Lower leg skin (tissue), 4 donors: ENCODE measurements at regions not wholly inside any gene's neighbourhood (a gene's known extent, or its start where the extent isn't known, plus 50 kb on each side); places are given as distances from the start of the nearest gene placed in this dataset.
A peak's percentile ranks its signal among the peaks of the same experiment; 100 is the strongest.

Experiments
- DNase-seq, 2 donors: peaks; one replicate each; pipeline ENCODE4 v3.0.0-alpha.2; 2019; ENCODE audit warnings: low spot score in 2 of 2
- H3K4me3 ChIP-seq: fragments of 200-600 bp; sonication (generic); 2 replicates; pipeline ENCODE4 v1.5.1; 2017; ENCODE audit warnings: mild to moderate bottlenecking, low read depth; ENCODE audit not compliant: poor library complexity, severe bottlenecking
- CTCF ChIP-seq, 3 donors: fragments of 450-650 bp; IDR thresholded peaks; one replicate each; pipeline ENCODE4 v1.5.1; 2016; ENCODE audit warnings: antibody characterized with exemption in 3 of 3, mild to moderate bottlenecking in 3 of 3, moderate library complexity in 2 of 3
- POLR2A ChIP-seq, 2 donors: fragments of 450-650 bp; IDR thresholded peaks; one replicate each; pipeline ENCODE4 v1.6.1; 2016 to 2017; ENCODE audit warnings: antibody characterized with exemption in 2 of 2, mild to moderate bottlenecking in 1 of 2, moderate library complexity in 1 of 2
- WGBS, 2 donors: methylation state at CpG; one replicate each; pipeline ENCODE4 v1.1.5; 2018; 5-methylcytosine and 5-hydroxymethylcytosine counted together
- intact Hi-C: fragments of 100-400 bp; cut with DNase I; formaldehyde crosslinking; loops from one replicate; pipeline ENCODE4 v1.15.0; 2023; ENCODE audit warnings: low total_unique reads

- TF ChIP-seq POLR2A (IDR thresholded peaks at IDR 0.05): no peak
- no peak for TF ChIP-seq CTCF (IDR thresholded peaks at IDR 0.05)
- WGBS, 2 donors: 39 to 44% methylated on average over 8 of the region's 8 CpGs
- DNase-seq: no peak
- H3K4me3 ChIP-seq: no peak overlapping the region
- intact Hi-C loops: loop anchor here (2.0 to 10.0 kb wide), 2 partner anchors 97 to 357 kb away; no protein-coding TSS in a partner anchor
These were observed 78.5 kb upstream of the MYL10 start for GRCh38 chr7:101707587-101707986.

- no peak for DNase-seq
- TF ChIP-seq POLR2A (IDR thresholded peaks at IDR 0.05) (no peak), CTCF (IDR thresholded peaks at IDR 0.05) (no peak)
- 66 to 68% methylated on average over 7 of the region's 7 CpGs for WGBS, 2 donors
- no peak overlapping the region for H3K4me3 ChIP-seq
- intact Hi-C loops: loop anchor here (10.0 kb wide), 1 partner anchor 97 kb away; no protein-coding TSS in a partner anchor
These were observed 79.1 kb upstream of the MYL10 start for GRCh38 chr7:101708223-101708622.

- DNase-seq: no peak
- intact Hi-C loops: no loop called here
- TF ChIP-seq POLR2A (IDR thresholded peaks at IDR 0.05) (no peak), CTCF (IDR thresholded peaks at IDR 0.05) (no peak)
- 89 to 91% methylated on average over 3 of the region's 3 CpGs for WGBS, 2 donors
- no peak overlapping the region for H3K4me3 ChIP-seq
These were observed 83.6 kb upstream of the MYL10 start for GRCh38 chr7:101712652-101713051.

GRCh38 chr7:101714097-101714496, 85.0 kb upstream of the MYL10 start:
- 66 to 82% methylated on average over 6 to 7 of the region's 7 CpGs for WGBS, 2 donors
- no peak for TF ChIP-seq POLR2A (IDR thresholded peaks at IDR 0.05)
- TF ChIP-seq CTCF (IDR thresholded peaks at IDR 0.05): no peak
- no peak for DNase-seq

GRCh38 chr7:101717628-101718357, 88.7 kb upstream of the MYL10 start:
- no peak overlapping the region for H3K4me3 ChIP-seq
- peak; percentile 84 to 95 for DNase-seq
- intact Hi-C loops: no loop called here
- WGBS, 2 donors: 29 to 32% methylated on average over 25 of the region's 25 CpGs
- no peak for TF ChIP-seq CTCF (IDR thresholded peaks at IDR 0.05)
- TF ChIP-seq POLR2A (IDR thresholded peaks at IDR 0.05): no peak

More at GRCh38 chr7:101714097-101714496, 85.0 kb upstream of the MYL10 start:
- intact Hi-C loops: no loop called here
- no peak overlapping the region for H3K4me3 ChIP-seq
